OCI-M1 (cell line): ENCODE measurements at regions not wholly inside any gene's neighbourhood (a gene's known extent, or its start where the extent isn't known, plus 50 kb on each side); places are given as distances from the start of the nearest gene placed in this dataset.

Experiments
- DNase-seq: peaks from one replicate; lab custom pipeline; 2025; lab: John Stamatoyannopoulos, UW

GRCh38 chr22:44555597-44555996 is 57.6 kb upstream of the RTL6 start:
- no peak for DNase-seq

DNA sequence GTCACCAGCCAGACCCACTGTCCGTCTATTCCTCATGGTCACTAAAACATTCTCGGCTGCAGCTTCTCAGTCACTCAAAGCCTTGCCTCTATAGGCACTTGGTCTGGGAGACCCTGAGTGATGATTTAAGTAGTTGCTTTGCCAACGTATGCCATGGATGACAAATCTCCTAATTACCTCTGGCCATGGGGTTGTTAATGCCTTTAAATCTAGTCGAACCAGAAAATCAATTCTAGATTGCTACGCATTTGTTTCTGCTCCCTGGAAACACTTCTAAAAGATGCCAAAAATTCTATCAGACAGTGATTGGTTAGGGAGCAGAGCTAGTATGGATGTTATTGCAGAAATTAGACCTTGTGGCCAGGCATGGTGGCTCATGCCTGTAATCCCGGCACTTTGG is 57.0 kb upstream of the RTL6 start:
- DNase-seq = no peak

DNA sequence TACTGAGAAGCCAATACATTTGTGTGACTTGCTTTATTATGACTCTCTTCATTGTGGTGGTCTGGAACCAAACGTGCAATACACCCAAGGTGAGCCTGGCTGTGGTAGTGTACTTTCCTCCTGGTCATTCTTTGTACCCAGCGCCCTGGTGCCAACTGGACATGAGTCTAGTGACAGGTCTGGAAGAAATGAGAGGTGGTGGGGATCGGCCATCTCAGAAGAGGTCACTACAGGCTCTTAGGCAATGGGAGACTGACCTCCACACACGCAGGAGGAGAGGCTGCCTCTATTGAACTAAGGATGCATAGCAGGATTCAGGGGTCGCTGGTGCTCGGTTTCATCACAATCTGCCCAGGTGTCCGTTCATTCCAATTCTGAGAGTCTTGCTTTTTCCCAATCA is 56.4 kb upstream of the RTL6 start:
- DNase-seq = no peak

DNA sequence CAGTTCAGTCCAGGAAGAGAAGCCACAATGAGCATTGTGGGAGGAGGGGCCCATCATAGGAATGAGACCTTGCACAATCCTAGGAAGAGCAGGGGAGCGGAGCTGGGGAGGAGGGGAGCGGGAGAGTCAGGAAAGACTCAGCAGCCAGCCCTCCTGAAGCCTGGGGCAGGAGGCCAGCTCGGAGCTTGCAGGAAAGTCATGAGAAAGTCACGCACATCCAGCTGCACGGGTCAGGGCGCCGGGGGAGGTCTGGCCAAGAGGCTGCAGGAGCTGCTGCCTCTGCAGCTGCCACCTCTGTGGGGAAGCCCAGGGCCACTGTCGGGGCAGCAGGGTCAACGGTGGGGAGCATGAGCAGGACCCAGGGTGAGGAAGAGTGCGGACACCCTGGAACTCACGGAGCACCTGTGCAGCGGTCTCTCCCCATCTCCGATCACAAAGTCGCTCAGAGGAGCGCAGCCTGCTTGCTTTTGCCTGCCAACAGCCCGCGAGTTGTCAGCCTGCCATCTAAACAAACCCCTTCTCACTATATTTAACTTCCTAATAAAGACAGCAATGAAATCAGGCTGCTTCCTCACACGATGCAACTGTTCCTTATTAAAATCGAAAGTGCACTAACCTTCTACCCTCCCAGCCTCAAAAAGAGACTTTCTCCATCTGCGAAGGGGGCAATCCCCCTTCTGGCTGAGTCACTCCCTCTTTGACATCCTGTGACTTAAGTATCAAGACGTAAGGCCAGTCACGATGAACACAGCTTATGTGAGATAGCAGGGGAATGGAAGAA is 52.9 kb upstream of the RTL6 start:
- DNase-seq = peak; percentile 47

- no peak for DNase-seq
Measured at GRCh38 chr22:44549701-44550100, 51.7 kb upstream of the RTL6 start.

- no peak for DNase-seq
Measured at GRCh38 chr22:44548981-44549380, 50.9 kb upstream of the RTL6 start.
